Mesendoderm (in vitro differentiated cells): ENCODE measurements at regions not wholly inside any gene's neighbourhood (a gene's known extent, or its start where the extent isn't known, plus 50 kb on each side); places are given as distances from the start of the nearest gene placed in this dataset.
A peak's percentile ranks its signal among the peaks of the same experiment; 100 is the strongest.

Experiments
- DNase-seq: peaks from one replicate; pipeline ENCODE4 v3.0.0; 2013
- H2AK5ac ChIP-seq: 2 replicates; pipeline ENCODE4 v1.6.1; 2013; ENCODE audit warnings: low read length, inconsistent platforms
- H2BK120ac ChIP-seq: 2 replicates; pipeline ENCODE4 v1.6.1; 2013; ENCODE audit warnings: low read depth, mild to moderate bottlenecking, low read length, moderate library complexity, mixed read lengths
- H2BK15ac ChIP-seq: replicated peaks from 2 replicates; pipeline ENCODE4 v1.6.1; 2013; ENCODE audit warnings: low read depth, mild to moderate bottlenecking, moderate library complexity
- H2BK5ac ChIP-seq: 2 replicates; pipeline ENCODE4 v1.6.1; 2013; ENCODE audit warnings: low read length, inconsistent platforms
- H3K18ac ChIP-seq: 2 replicates; pipeline ENCODE4 v1.6.1; 2013; ENCODE audit warnings: mild to moderate bottlenecking, low read length, mixed read lengths
- H3K23ac ChIP-seq: one replicate; pipeline ENCODE4 v1.6.1; 2013; ENCODE audit warnings: low read length
- H3K27ac ChIP-seq: 2 replicates; pipeline ENCODE4 v1.5.1; 2013; ENCODE audit warnings: low read depth, mild to moderate bottlenecking, inconsistent platforms, low read length, moderate library complexity
- H3K27me3 ChIP-seq: 2 replicates; pipeline ENCODE4 v1.6.1; 2013; ENCODE audit warnings: low read length, control low read depth, mild to moderate bottlenecking, inconsistent platforms; ENCODE audit not compliant: insufficient read depth, poor library complexity
- H3K36me3 ChIP-seq: 2 replicates; pipeline ENCODE4 v1.6.1; 2013; ENCODE audit warnings: low read length, inconsistent platforms; ENCODE audit not compliant: control insufficient read depth, insufficient read depth
- H3K4ac ChIP-seq: one replicate; pipeline ENCODE4 v1.6.1; 2013; ENCODE audit warnings: low read depth, mild to moderate bottlenecking, low read length, moderate library complexity
- H3K4me1 ChIP-seq: 2 replicates; pipeline ENCODE4 v1.6.1; 2013; ENCODE audit warnings: low read depth, low read length, inconsistent platforms; ENCODE audit not compliant: control insufficient read depth
- H3K4me2 ChIP-seq: 2 replicates; pipeline ENCODE4 v1.6.1; 2013; ENCODE audit warnings: low read length
- H3K4me3 ChIP-seq: 2 replicates; pipeline ENCODE4 v1.5.1; 2013; ENCODE audit warnings: mild to moderate bottlenecking, low read length
- H3K56ac ChIP-seq: one replicate; pipeline ENCODE4 v1.6.1; 2013; ENCODE audit warnings: low read length
- H3K79me1 ChIP-seq: 2 replicates; pipeline ENCODE4 v1.6.1; 2013; ENCODE audit warnings: low read length, inconsistent platforms
- H3K79me2 ChIP-seq: 2 replicates; pipeline ENCODE4 v1.6.1; 2013; ENCODE audit warnings: mild to moderate bottlenecking, low read length; ENCODE audit not compliant: control insufficient read depth, insufficient read depth
- H3K9ac ChIP-seq: 2 replicates; pipeline ENCODE4 v1.6.1; 2013; ENCODE audit warnings: low read length, inconsistent platforms
- H4K5ac ChIP-seq: one replicate; pipeline ENCODE4 v1.6.1; 2013; ENCODE audit warnings: low read length
- H4K8ac ChIP-seq: one replicate; pipeline ENCODE4 v1.6.1; 2013; ENCODE audit warnings: low read depth, mild to moderate bottlenecking, control low read depth, low read length, moderate library complexity
- WGBS: extraction: QIAGEN DNeasy Blood & Tissue Kit; methylation state at CpG from one replicate; pipeline ENCODE4 v1.1.7; 2013; ENCODE audit warnings: low lambda C conversion rate, missing lambda C conversion rate; ENCODE audit not compliant: insufficient coverage; ENCODE audit errors: extremely low coverage; 5-methylcytosine and 5-hydroxymethylcytosine counted together

DNA sequence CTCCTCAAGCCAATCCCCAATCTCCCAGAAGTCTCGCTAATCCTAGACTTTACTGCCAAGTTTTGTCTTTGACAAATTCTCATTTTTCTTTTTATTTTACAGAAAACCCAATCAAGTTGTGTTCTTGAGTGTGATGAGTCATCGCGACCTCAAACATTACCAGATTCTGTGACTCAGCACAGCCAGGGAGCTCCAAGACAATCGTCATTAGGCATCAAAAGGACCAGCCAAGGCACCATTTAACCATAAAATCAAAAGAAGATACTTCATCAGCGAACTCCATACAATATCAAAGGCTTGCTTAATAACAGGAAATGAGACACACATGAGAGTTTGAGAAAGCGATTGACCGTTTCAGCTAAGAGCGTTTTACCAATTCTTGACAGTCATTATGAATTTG lies 146.2 kb upstream of the AGAP1 start:
- H3K4me1 ChIP-seq = no peaks in the 10 kb centered on the region
- H3K4ac ChIP-seq = no peak overlapping the region
- H3K79me2 ChIP-seq = no peaks in the 10 kb centered on the region
- H3K79me1 ChIP-seq = no peaks in the 10 kb centered on the region
- no peak overlapping the region for H3K56ac ChIP-seq
- no peaks in the 10 kb centered on the region for H3K27me3 ChIP-seq
- no peak overlapping the region for H2BK15ac ChIP-seq
- DNase-seq = peak; percentile 27
- H3K4me3 ChIP-seq = no peak overlapping the region
- no peak overlapping the region for H4K5ac ChIP-seq
- H2BK5ac ChIP-seq = no peak overlapping the region
- no peak overlapping the region for H2BK120ac ChIP-seq
- no peak overlapping the region for H2AK5ac ChIP-seq
- no peak overlapping the region for H3K9ac ChIP-seq
- H3K4me2 ChIP-seq = no peak overlapping the region
- H3K27ac ChIP-seq = no peak overlapping the region
- no peak overlapping the region for H3K18ac ChIP-seq
- no peak overlapping the region for H4K8ac ChIP-seq
- WGBS = no CpG with 5 or more reads among the region's 8 CpGs
- no peaks in the 10 kb centered on the region for H3K36me3 ChIP-seq
- H3K23ac ChIP-seq = no peak overlapping the region

DNA sequence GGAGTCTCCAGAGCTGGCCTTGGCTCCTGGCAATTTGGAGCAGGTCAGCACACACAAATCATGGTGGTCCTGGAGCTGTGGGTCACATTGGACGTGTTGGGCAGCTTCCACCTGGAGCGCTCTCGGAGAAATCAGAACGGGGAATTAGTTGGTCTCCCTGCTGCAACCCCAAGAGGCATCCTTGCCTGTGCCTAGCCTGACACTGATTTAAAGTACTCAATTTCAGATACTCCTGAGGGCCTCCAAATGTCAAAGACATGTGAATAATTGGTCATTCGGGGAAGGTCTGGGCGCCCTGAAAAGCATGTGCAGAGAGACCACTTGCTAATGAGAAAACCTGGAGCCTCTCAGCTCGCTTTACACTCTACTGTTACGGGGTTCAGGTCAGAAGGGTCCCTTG lies 145.5 kb upstream of the AGAP1 start:
- Histone ChIP-seq H2BK5ac (no peak overlapping the region), H4K8ac (no peak overlapping the region), H3K4me1 (no peaks in the 10 kb centered on the region), H3K79me1 (no peaks in the 10 kb centered on the region), H3K23ac (no peak overlapping the region), H3K79me2 (no peaks in the 10 kb centered on the region), H3K4me3 (no peak overlapping the region), H2BK15ac (no peak overlapping the region), H3K4me2 (no peak overlapping the region), H3K9ac (no peak overlapping the region), H4K5ac (no peak overlapping the region), H3K18ac (no peak overlapping the region), H2BK120ac (no peak overlapping the region), H2AK5ac (no peak overlapping the region), H3K56ac (no peak overlapping the region), H3K36me3 (no peaks in the 10 kb centered on the region), H3K4ac (no peak overlapping the region), H3K27me3 (no peaks in the 10 kb centered on the region), H3K27ac (no peak overlapping the region)
- no peak for DNase-seq
- WGBS = no CpG with 5 or more reads among the region's 8 CpGs

DNA sequence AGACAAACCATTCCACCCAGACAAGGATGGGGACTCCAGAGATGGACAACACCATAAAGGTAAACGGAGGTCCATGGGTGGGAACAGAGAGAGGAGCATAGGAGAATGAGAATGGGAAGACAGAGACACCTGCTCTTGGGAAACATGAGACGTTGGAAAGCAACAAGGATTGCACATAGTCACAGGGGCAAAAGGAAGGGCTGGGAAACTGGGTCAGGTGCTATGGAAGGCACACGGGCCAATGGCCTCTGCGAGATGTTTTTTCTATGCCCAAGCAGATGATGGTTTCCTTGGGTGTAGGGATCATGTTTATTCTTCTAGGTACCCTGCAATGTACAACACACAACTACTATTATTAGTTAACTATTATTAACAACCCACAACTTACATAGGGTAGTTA lies 143.6 kb upstream of the AGAP1 start:
- Histone ChIP-seq H3K4me3 (no peak overlapping the region), H3K4me1 (no peaks in the 10 kb centered on the region)
- no CpG with 5 or more reads among the region's 4 CpGs for WGBS

DNA sequence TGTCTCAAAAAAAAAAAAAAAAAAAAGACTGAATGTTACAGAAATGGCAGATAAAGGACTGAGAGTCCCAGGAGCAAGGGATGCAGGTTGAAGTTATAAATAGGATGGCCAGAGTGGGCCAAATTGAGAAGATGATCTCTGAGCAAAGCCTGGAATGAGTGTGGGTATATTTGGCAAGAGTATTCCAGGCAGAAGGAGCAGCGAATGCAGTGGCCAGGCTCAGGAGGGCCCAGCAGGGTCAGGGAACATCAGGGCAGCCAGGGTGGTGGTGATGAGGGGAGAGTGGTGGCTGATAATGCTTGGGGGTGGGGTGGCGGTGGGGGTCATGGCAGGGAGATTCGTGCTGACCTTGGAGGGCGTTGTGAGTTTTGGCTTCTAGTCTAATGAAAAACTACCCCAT lies 141.3 kb upstream of the AGAP1 start:
- no peak overlapping the region for H3K4me3 ChIP-seq
- no peak overlapping the region for H2AK5ac ChIP-seq
- no CpG with 5 or more reads among the region's 4 CpGs for WGBS
- no peak overlapping the region for H2BK5ac ChIP-seq
- H3K4me1 ChIP-seq = no peaks in the 10 kb centered on the region
- no peaks in the 10 kb centered on the region for H3K79me2 ChIP-seq
- H3K18ac ChIP-seq = no peak overlapping the region
- H2BK120ac ChIP-seq = no peak overlapping the region
- H3K23ac ChIP-seq = no peak overlapping the region
- no peaks in the 10 kb centered on the region for H3K79me1 ChIP-seq
- no peak overlapping the region for H3K4me2 ChIP-seq
- H3K36me3 ChIP-seq = no peaks in the 10 kb centered on the region
- no peak overlapping the region for H4K5ac ChIP-seq
- no peak overlapping the region for H3K4ac ChIP-seq
- no peaks in the 10 kb centered on the region for H3K27me3 ChIP-seq
- H3K9ac ChIP-seq = no peak overlapping the region
- H3K27ac ChIP-seq = no peak overlapping the region
- H4K8ac ChIP-seq = no peak overlapping the region
- DNase-seq = no peak
- H3K56ac ChIP-seq = no peak overlapping the region
- no peak overlapping the region for H2BK15ac ChIP-seq

More for the DNA sequence above, 143.6 kb upstream of the AGAP1 start:
- Histone ChIP-seq H2AK5ac (no peak overlapping the region), H3K36me3 (no peaks in the 10 kb centered on the region), H3K4ac (no peak overlapping the region), H3K79me2 (no peaks in the 10 kb centered on the region), H3K27me3 (no peaks in the 10 kb centered on the region), H2BK15ac (no peak overlapping the region), H4K8ac (no peak overlapping the region), H2BK120ac (no peak overlapping the region), H3K9ac (no peak overlapping the region), H4K5ac (no peak overlapping the region), H3K27ac (no peak overlapping the region), H3K18ac (no peak overlapping the region), H2BK5ac (no peak overlapping the region), H3K56ac (no peak overlapping the region), H3K4me2 (no peak overlapping the region), H3K23ac (no peak overlapping the region), H3K79me1 (no peaks in the 10 kb centered on the region)
- DNase-seq = no peak

DNA sequence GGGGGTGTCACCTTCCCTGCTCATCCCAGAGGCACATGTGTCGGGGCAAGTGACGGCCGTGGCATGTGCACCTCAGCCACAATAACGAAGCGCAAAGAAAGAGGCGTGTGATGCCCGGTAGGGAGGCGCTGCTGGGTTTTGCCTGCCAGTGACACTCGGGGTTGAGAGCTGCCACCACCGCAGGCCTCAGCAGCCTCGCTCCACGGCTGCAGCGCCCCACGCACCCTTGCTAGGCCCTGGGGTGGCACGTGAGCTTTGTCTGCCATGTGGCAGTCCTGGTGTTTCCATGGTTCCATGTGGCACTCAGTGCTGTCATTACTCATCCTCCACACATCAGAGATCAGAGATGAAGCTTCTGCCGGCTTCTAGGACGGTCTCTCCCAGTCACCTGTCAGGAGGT lies 136.0 kb upstream of the AGAP1 start:
- Histone ChIP-seq H3K79me2 (no peaks in the 10 kb centered on the region), H2BK5ac (no peak overlapping the region), H3K9ac (no peak overlapping the region), H3K27me3 (no peaks in the 10 kb centered on the region), H4K5ac (no peak overlapping the region), H4K8ac (no peak overlapping the region), H3K79me1 (no peaks in the 10 kb centered on the region), H3K4me2 (no peak overlapping the region), H2BK15ac (no peak overlapping the region), H3K27ac (no peak overlapping the region), H2BK120ac (no peak overlapping the region), H3K23ac (no peak overlapping the region), H3K18ac (no peak overlapping the region), H3K4ac (no peak overlapping the region), H3K4me3 (no peak overlapping the region), H3K4me1 (no peaks in the 10 kb centered on the region), H3K36me3 (no peaks in the 10 kb centered on the region), H2AK5ac (no peak overlapping the region), H3K56ac (no peak overlapping the region)
- no peak for DNase-seq
- WGBS = no CpG with 5 or more reads among the region's 17 CpGs

DNA sequence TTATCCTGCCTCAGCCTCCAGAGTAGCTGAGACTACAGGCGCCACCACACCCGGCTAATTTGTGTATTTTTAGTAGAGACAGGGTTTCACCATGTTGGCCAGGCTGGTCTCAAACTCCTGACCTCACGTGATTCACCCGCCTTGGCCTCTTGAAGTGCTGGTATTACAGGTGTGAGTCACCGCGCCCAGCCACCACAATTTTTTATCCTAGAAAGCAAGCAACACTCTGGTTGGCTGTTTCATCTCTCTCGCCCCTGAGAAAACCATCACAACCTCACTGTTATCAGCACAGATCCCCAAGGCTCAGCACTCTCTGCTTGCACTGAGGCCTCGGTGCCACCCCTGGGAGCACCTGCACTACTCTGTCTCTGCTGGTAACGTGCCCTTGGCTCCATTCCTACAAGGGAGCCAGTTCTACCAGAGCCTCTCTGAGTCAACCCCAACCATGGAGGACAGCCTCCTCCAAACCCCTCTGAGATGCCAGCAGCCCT lies 134.8 kb upstream of the AGAP1 start:
- Histone ChIP-seq H3K4me3 (no peak overlapping the region), H3K79me1 (no peaks in the 10 kb centered on the region), H4K8ac (no peak overlapping the region), H2BK120ac (no peak overlapping the region), H2BK15ac (no peak overlapping the region), H3K27ac (no peak overlapping the region), H2AK5ac (no peak overlapping the region), H4K5ac (no peak overlapping the region), H3K18ac (no peak overlapping the region), H3K4me2 (no peak overlapping the region), H3K23ac (no peak overlapping the region), H3K27me3 (no peaks in the 10 kb centered on the region), H2BK5ac (no peak overlapping the region), H3K9ac (no peak overlapping the region), H3K79me2 (no peaks in the 10 kb centered on the region), H3K36me3 (no peaks in the 10 kb centered on the region), H3K4ac (no peak overlapping the region), H3K4me1 (no peaks in the 10 kb centered on the region), H3K56ac (no peak overlapping the region)
- WGBS = no CpG with 5 or more reads among the region's 9 CpGs
- DNase-seq = no peak
